ENCODE measurements at regions not wholly inside any gene's neighbourhood (a gene's known extent, or its start where the extent isn't known, plus 50 kb on each side); places are given as distances from the start of the nearest gene placed in this dataset.

DNA sequence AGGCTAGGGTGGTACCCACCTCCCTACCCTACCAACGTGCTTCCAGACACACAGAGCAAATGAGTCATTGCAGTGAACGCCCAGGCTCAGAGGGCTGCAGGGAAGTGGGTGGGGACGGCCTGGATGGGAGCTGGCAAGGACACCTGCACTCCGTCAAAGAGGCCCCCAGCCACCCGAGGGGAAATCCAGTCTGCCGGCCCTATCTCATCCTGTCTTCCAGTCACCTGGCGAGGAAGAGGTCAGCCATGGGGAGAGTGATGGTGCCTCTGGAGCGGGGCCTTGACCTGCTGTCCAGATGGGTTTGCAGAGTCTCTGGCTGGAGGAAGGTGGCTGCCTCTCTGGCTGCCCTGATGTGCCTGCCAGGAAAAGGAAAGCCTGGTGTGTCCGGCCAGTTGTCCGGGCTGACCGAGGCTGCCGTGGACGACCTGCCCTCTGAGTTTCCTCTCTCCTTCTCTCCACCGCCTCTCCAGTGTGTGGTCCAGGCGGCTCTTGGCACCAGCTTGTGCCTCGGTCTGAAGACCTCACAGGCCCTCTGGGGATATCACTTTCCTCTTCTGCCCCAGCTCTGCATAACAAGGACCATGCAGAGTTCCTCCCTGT lies 209.7 kb upstream of the COPS8 start:
- Histone ChIP-seq H3K27me3 (ENCODE audit: control insufficient read depth, insufficient read depth, low read length) (peaks cover 3% of the 10 kb centered on the region), H3K4me3 (ENCODE audit: low read length) (no peak overlapping the region), H3K4me1 (ENCODE audit: control insufficient read depth, insufficient read depth, low read length) (peaks cover 11% of the 10 kb centered on the region), H3K36me3 (ENCODE audit: control insufficient read depth, insufficient read depth, low read length) (no peaks in the 10 kb centered on the region), H3K9me3 (ENCODE audit: control insufficient read depth, low read length) (no peaks in the 10 kb centered on the region), H3K9ac (ENCODE audit: low read length) (no peak overlapping the region)

DNA sequence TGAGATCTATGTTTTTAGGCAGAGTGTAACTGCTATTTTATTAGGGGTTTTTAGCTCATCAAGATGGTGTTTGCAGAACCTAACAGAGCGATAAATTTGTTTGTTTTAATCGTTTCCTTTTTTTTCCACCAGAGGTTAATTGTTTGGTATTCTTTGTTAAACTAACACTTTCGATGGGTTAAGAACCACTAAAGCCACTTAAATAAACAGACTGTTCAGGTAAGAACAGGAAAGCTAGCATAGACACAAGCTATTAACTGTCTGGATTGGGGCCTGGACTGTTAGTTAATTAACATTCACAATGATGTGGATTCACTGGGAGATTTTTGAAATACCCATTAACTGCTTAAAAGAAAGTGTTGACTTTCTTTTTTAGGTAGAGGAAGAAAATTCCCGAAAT lies 209.0 kb upstream of the COPS8 start:
- no peak overlapping the region for H3K4me3 ChIP-seq (ENCODE audit: low read length)
- no peaks in the 10 kb centered on the region for H3K9me3 ChIP-seq (ENCODE audit: control insufficient read depth, low read length)
- peaks cover 3% of the 10 kb centered on the region for H3K27me3 ChIP-seq (ENCODE audit: control insufficient read depth, insufficient read depth, low read length)
- no peak overlapping the region for H3K9ac ChIP-seq (ENCODE audit: low read length)
- H3K4me1 ChIP-seq (ENCODE audit: control insufficient read depth, insufficient read depth, low read length) = peaks cover 4% of the 10 kb centered on the region
- H3K36me3 ChIP-seq (ENCODE audit: control insufficient read depth, insufficient read depth, low read length) = no peaks in the 10 kb centered on the region

DNA sequence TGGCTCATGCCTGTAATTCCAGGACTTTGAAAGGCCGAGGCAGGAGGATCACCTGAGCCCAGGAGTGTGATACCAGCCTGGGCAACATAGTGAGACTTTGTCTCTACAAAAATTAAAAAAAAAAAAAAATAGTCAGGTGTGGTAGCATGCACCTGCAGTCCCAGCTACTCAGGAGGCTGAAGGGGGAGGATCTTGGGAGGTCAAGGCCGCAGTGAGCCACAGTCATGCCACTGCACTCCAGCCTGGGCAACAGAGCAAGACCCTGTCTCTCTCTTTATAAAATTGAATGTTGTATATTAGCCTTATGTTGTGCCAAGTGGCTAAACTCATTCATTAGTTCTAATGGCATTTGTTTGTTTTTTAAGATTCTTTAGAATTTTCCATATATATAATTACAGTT lies 207.7 kb upstream of the COPS8 start:
- H3K36me3 ChIP-seq (ENCODE audit: control insufficient read depth, insufficient read depth, low read length) = no peaks in the 10 kb centered on the region
- H3K9me3 ChIP-seq (ENCODE audit: control insufficient read depth, low read length) = no peaks in the 10 kb centered on the region
- H3K27me3 ChIP-seq (ENCODE audit: control insufficient read depth, insufficient read depth, low read length) = peaks cover 3% of the 10 kb centered on the region
- no peak overlapping the region for H3K4me3 ChIP-seq (ENCODE audit: low read length)
- no peak overlapping the region for H3K9ac ChIP-seq (ENCODE audit: low read length)
- H3K4me1 ChIP-seq (ENCODE audit: control insufficient read depth, insufficient read depth, low read length) = no peaks in the 10 kb centered on the region

DNA sequence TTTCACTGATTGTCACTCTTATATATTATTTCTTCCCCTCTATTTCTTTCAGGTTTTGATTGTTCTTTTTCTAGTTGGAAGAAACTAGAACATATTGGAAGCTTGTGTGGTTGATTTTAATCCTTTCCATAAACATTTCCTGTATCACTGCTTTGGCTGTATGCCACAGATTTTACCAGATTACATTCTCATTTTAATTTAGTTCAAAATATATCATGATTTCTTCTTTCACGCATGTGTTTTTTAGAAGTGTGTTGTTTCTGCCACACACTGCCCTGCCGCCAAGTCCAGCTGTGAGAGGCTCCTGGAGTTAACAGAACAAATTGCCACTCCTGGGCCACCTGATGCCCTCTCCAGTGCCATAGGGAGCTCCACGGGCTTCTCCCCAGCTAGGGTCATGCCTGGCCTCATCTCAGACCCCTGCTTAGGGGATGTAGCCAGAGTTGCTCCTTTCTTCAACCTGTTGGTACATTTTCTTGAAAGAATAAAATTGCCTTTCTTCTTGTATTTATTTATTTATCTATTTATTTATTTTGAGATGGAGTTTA lies 206.2 kb upstream of the COPS8 start:
- no peak overlapping the region for H3K9ac ChIP-seq (ENCODE audit: low read length)
- H3K36me3 ChIP-seq (ENCODE audit: control insufficient read depth, insufficient read depth, low read length) = no peaks in the 10 kb centered on the region
- H3K27me3 ChIP-seq (ENCODE audit: control insufficient read depth, insufficient read depth, low read length) = peaks cover 3% of the 10 kb centered on the region
- no peaks in the 10 kb centered on the region for H3K4me1 ChIP-seq (ENCODE audit: control insufficient read depth, insufficient read depth, low read length)
- no peaks in the 10 kb centered on the region for H3K9me3 ChIP-seq (ENCODE audit: control insufficient read depth, low read length)
- no peak overlapping the region for H3K4me3 ChIP-seq (ENCODE audit: low read length)

DNA sequence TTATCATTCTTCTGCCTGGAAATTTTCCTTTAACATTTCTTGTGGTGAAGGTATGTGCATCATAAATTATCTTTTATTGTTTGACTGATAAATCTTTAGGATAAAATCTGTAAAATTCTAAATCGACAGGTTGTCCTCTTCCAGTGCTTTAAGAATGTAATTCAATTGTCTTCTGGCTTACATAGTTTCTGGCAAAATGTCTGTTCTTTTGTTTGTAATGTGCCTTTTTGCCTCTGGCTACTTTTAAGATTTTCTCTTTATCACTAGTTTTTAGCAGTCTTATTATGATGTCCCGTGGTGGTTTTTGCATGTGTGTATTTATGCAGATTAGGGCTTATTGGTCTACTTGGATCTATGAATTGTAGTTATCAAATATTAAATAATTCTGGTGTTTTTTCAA lies 203.6 kb upstream of the COPS8 start:
- Histone ChIP-seq H3K9ac (ENCODE audit: low read length) (no peak overlapping the region), H3K9me3 (ENCODE audit: control insufficient read depth, low read length) (no peaks in the 10 kb centered on the region), H3K27me3 (ENCODE audit: control insufficient read depth, insufficient read depth, low read length) (no peaks in the 10 kb centered on the region), H3K36me3 (ENCODE audit: control insufficient read depth, insufficient read depth, low read length) (no peaks in the 10 kb centered on the region), H3K4me3 (ENCODE audit: low read length) (no peak overlapping the region), H3K4me1 (ENCODE audit: control insufficient read depth, insufficient read depth, low read length) (no peaks in the 10 kb centered on the region)

DNA sequence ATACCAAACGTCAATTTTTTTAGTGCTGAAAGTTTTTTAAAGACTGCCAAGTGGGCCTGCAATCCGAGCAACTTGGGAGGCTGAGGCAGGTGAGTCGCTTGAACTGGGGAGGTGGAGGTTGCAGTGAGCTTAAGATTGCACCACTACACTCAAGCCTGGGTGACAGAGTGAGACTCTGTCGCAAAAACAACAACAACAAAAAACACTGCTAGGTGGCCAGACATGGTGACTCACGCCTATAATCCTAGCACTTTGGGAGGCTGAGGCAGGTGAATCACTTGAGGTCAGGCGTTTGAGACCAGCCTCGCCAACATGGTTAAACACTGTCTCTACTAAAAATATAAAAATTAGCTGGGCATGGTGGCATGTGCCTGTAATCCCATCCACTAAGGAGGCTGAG lies 202.8 kb upstream of the COPS8 start:
- Histone ChIP-seq H3K9me3 (ENCODE audit: control insufficient read depth, low read length) (no peaks in the 10 kb centered on the region), H3K4me3 (ENCODE audit: low read length) (no peak overlapping the region), H3K4me1 (ENCODE audit: control insufficient read depth, insufficient read depth, low read length) (peaks cover 5% of the 10 kb centered on the region), H3K27me3 (ENCODE audit: control insufficient read depth, insufficient read depth, low read length) (no peaks in the 10 kb centered on the region), H3K36me3 (ENCODE audit: control insufficient read depth, insufficient read depth, low read length) (no peaks in the 10 kb centered on the region), H3K9ac (ENCODE audit: low read length) (no peak overlapping the region)

DNA sequence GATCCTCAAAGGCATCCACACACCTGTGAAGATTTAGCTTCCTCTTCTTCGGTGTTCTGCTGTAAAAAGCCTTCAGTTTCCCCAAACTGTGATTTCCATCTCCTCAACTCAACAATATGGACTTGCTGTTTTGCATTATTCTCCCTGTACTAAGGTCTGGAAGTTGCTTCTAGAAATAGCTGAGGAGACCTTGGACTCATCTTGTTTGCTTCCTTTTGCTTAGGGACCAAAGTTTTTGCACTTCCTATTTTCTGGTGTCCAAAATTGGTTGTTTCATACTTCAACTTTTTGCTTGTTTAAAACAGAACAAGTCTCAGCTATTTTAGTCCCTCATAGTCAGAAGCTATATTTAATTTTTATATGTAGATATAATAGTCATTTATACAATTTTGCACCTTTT lies 201.9 kb upstream of the COPS8 start:
- H3K4me1 ChIP-seq (ENCODE audit: control insufficient read depth, insufficient read depth, low read length) = peaks cover 10% of the 10 kb centered on the region
- H3K4me3 ChIP-seq (ENCODE audit: low read length) = no peak overlapping the region
- no peaks in the 10 kb centered on the region for H3K9me3 ChIP-seq (ENCODE audit: control insufficient read depth, low read length)
- H3K36me3 ChIP-seq (ENCODE audit: control insufficient read depth, insufficient read depth, low read length) = no peaks in the 10 kb centered on the region
- H3K9ac ChIP-seq (ENCODE audit: low read length) = no peak overlapping the region
- H3K27me3 ChIP-seq (ENCODE audit: control insufficient read depth, insufficient read depth, low read length) = no peaks in the 10 kb centered on the region

DNA sequence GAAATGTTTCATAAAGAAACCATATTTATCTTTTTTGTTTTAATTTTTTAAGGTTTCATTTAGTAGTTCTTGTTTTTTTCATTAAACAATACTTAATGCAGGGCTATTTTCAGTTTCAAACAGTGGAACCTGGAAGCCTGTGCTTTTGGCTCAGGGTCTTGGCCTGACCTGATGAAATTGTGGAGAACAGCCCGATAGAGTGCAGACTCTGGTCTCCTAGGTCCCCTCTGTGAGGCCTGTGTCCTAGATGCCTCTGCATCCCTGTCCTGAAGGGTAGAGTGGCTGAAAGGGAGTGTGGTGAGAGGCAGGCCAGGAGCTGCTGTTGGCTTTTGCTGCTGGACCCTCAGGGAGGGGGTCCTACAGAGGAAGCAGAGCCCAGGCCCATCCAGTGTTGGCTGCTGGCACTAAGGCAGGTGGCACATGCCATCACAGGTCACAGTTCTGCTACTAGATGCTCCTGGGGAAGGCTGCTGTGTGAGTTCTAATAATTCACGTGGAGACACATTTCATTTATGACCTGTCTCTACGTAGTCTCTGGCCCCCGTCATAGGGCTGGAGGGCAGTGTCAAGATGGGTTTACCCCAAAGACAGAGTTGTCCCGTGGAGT lies 201.0 kb upstream of the COPS8 start:
- Histone ChIP-seq H3K9ac (ENCODE audit: low read length) (no peak overlapping the region), H3K4me1 (ENCODE audit: control insufficient read depth, insufficient read depth, low read length) (peaks cover 10% of the 10 kb centered on the region), H3K27me3 (ENCODE audit: control insufficient read depth, insufficient read depth, low read length) (no peaks in the 10 kb centered on the region), H3K9me3 (ENCODE audit: control insufficient read depth, low read length) (no peaks in the 10 kb centered on the region), H3K4me3 (ENCODE audit: low read length) (no peak overlapping the region), H3K36me3 (ENCODE audit: control insufficient read depth, insufficient read depth, low read length) (no peaks in the 10 kb centered on the region)

DNA sequence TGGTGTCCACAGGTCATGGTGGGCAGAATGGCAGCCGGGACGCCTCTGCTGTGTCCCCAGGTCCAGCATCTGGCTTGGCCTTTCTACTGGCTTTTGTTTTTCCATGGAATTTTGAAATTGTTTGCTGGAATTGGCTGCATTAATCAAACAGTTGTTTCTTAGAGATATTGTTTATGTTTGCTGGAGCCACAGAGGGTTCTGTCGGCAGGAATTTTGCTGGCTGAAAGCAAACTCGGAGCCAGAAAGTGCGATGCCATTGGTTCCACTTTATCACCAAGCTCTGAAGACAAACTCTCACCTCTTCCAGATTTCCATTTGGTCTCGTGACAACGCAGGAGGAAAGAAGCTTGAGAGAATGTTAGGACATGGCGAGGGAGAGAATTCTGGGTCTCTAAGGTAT lies 199.2 kb upstream of the COPS8 start:
- Histone ChIP-seq H3K9me3 (ENCODE audit: control insufficient read depth, low read length) (no peaks in the 10 kb centered on the region), H3K27me3 (ENCODE audit: control insufficient read depth, insufficient read depth, low read length) (no peaks in the 10 kb centered on the region), H3K4me1 (ENCODE audit: control insufficient read depth, insufficient read depth, low read length) (peaks cover 10% of the 10 kb centered on the region), H3K4me3 (ENCODE audit: low read length) (no peak overlapping the region), H3K9ac (ENCODE audit: low read length) (no peak overlapping the region), H3K36me3 (ENCODE audit: control insufficient read depth, insufficient read depth, low read length) (no peaks in the 10 kb centered on the region)

DNA sequence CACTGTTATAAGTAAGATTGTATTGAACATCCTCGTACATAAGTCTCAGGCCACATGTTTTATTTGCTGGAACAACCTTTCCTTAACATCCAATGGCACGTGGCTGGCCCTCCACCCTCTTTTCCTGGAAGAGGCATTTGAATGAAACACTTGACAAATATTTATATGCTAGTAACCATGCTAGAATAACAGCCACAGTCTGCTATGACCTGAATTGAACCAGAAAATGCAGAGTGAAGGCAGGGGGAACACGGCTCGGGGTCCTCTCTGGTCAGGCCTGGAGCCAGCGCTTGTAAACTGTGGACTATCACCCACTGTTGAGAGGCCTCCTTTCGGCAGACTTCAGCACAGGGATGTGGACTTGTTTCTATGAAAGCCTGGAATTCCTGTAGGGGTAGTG lies 198.2 kb upstream of the COPS8 start:
- Histone ChIP-seq H3K9ac (ENCODE audit: low read length) (peak overlapping the region; percentile 49), H3K9me3 (ENCODE audit: control insufficient read depth, low read length) (no peaks in the 10 kb centered on the region), H3K4me3 (ENCODE audit: low read length) (no peak overlapping the region), H3K4me1 (ENCODE audit: control insufficient read depth, insufficient read depth, low read length) (peaks cover 10% of the 10 kb centered on the region), H3K27me3 (ENCODE audit: control insufficient read depth, insufficient read depth, low read length) (no peaks in the 10 kb centered on the region), H3K36me3 (ENCODE audit: control insufficient read depth, insufficient read depth, low read length) (no peaks in the 10 kb centered on the region)

DNA sequence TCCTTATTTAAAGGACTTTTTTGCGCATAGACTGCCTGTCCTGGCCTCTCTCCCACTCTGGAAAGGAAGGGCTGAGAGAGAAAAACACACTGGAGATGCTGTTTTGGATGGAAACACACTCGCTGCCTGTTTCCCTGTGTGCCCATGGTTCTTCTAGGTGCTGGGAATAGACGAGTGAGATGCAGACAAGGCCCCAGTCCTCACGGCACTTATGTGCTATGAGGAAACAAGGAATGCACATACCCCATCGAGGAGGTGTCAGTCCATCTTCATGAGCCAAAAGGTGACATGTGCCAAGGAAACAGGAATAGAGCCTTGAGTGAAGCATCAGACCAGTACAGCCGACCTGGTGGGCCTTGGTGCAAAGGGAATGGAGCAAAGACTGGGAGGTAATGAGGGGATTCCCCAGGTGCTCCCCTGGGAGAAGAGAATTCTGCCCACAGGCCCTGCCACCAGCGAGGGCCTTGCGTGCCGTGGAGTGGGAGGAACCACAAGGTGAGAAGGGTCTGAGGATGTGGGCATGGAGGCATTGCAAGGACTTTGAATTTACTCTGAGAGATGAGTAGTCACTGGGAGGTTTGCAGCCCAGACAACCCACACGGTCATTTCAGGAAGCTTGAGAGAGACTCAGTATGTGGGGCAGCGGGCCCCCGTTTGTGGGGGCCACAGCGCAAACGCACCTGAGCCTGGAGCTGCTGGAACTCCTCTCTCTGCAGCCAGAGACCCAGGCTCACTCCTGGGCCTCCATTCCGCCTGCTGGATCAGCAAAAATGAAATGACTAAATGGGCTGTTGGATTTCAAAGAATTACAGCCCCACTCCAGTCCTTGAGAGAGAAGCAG lies 197.5 kb upstream of the COPS8 start:
- Histone ChIP-seq H3K4me3 (ENCODE audit: low read length) (no peak overlapping the region), H3K27me3 (ENCODE audit: control insufficient read depth, insufficient read depth, low read length) (no peaks in the 10 kb centered on the region), H3K4me1 (ENCODE audit: control insufficient read depth, insufficient read depth, low read length) (peaks cover 10% of the 10 kb centered on the region), H3K9me3 (ENCODE audit: control insufficient read depth, low read length) (no peaks in the 10 kb centered on the region), H3K36me3 (ENCODE audit: control insufficient read depth, insufficient read depth, low read length) (no peaks in the 10 kb centered on the region), H3K9ac (ENCODE audit: low read length) (peak overlapping the region; percentile 49)

Data from mucosa of stomach (tissue), 1 donor.